ENCODE measurements at regions not wholly inside any gene's neighbourhood (a gene's known extent, or its start where the extent isn't known, plus 50 kb on each side); places are given as distances from the start of the nearest gene placed in this dataset.
"Not testable (repeated sequence)": the region's sequence is repeated elsewhere in the genome, so short reads cannot be mapped to it uniquely, and the experiment has no call there.

GRCh38 chr4:75285837-75286236 is 228.4 kb downstream of the RCHY1 start:
- Histone ChIP-seq H3K4me1 (ENCODE audit: control insufficient read depth, insufficient read depth, low read length) (no peaks in the 10 kb centered on the region), H3K27me3 (replicated peaks; ENCODE audit: control insufficient read depth, insufficient read depth, low read length) (peaks cover 4% of the 10 kb centered on the region), H3K9ac (ENCODE audit: low read length) (no peak overlapping the region), H3K4me3 (ENCODE audit: low read length) (no peak overlapping the region), H3K9me3 (ENCODE audit: control insufficient read depth, low read length) (no peaks in the 10 kb centered on the region), H3K36me3 (ENCODE audit: control insufficient read depth, insufficient read depth, low read length, severe bottlenecking) (no peaks in the 10 kb centered on the region)
- DNase-seq (ENCODE audit: low read depth), result no peak

GRCh38 chr4:75284831-75285230 is 229.4 kb downstream of the RCHY1 start:
- Histone ChIP-seq H3K4me1 (ENCODE audit: control insufficient read depth, insufficient read depth, low read length) (no peaks in the 10 kb centered on the region), H3K4me3 (ENCODE audit: low read length) (no peak overlapping the region), H3K9me3 (ENCODE audit: control insufficient read depth, low read length) (no peaks in the 10 kb centered on the region), H3K36me3 (ENCODE audit: control insufficient read depth, insufficient read depth, low read length, severe bottlenecking) (no peaks in the 10 kb centered on the region), H3K27me3 (replicated peaks; ENCODE audit: control insufficient read depth, insufficient read depth, low read length) (peaks cover 4% of the 10 kb centered on the region), H3K9ac (ENCODE audit: low read length) (no peak overlapping the region)
- no peak for DNase-seq (ENCODE audit: low read depth)

- H3K4me3 ChIP-seq (ENCODE audit: low read length); DNase-seq (ENCODE audit: low read depth); H3K4me1 ChIP-seq (ENCODE audit: control insufficient read depth, insufficient read depth, low read length); H3K9ac ChIP-seq (ENCODE audit: low read length); H3K9me3 ChIP-seq (ENCODE audit: control insufficient read depth, low read length); H3K36me3 ChIP-seq (ENCODE audit: control insufficient read depth, insufficient read depth, low read length, severe bottlenecking); H3K27me3 ChIP-seq (replicated peaks; ENCODE audit: control insufficient read depth, insufficient read depth, low read length): not testable (repeated sequence)
Measured at GRCh38 chr4:75280461-75280860, 233.7 kb downstream of the RCHY1 start.

- no peaks in the 10 kb centered on the region for H3K9me3 ChIP-seq (ENCODE audit: control insufficient read depth, low read length)
- no peak overlapping the region for H3K4me3 ChIP-seq (ENCODE audit: low read length)
- no peak for DNase-seq (ENCODE audit: low read depth)
- H3K4me1 ChIP-seq (ENCODE audit: control insufficient read depth, insufficient read depth, low read length), result no peaks in the 10 kb centered on the region
- no peaks in the 10 kb centered on the region for H3K27me3 ChIP-seq (replicated peaks; ENCODE audit: control insufficient read depth, insufficient read depth, low read length)
- H3K9ac ChIP-seq (ENCODE audit: low read length), result no peak overlapping the region
- H3K36me3 ChIP-seq (ENCODE audit: control insufficient read depth, insufficient read depth, low read length, severe bottlenecking), result no peaks in the 10 kb centered on the region
Measured at GRCh38 chr4:75259306-75259705, 254.9 kb downstream of the RCHY1 start.

GRCh38 chr4:75255261-75255660 is 258.9 kb downstream of the RCHY1 start:
- Histone ChIP-seq H3K9ac (ENCODE audit: low read length) (no peak overlapping the region), H3K4me3 (ENCODE audit: low read length) (no peak overlapping the region), H3K27me3 (replicated peaks; ENCODE audit: control insufficient read depth, insufficient read depth, low read length) (peaks cover 4% of the 10 kb centered on the region), H3K9me3 (ENCODE audit: control insufficient read depth, low read length) (no peaks in the 10 kb centered on the region), H3K36me3 (ENCODE audit: control insufficient read depth, insufficient read depth, low read length, severe bottlenecking) (no peaks in the 10 kb centered on the region), H3K4me1 (ENCODE audit: control insufficient read depth, insufficient read depth, low read length) (no peaks in the 10 kb centered on the region)
- DNase-seq (ENCODE audit: low read depth), result no peak

- Histone ChIP-seq H3K9me3 (ENCODE audit: control insufficient read depth, low read length) (no peaks in the 10 kb centered on the region), H3K27me3 (replicated peaks; ENCODE audit: control insufficient read depth, insufficient read depth, low read length) (peaks cover 5% of the 10 kb centered on the region), H3K4me1 (ENCODE audit: control insufficient read depth, insufficient read depth, low read length) (no peaks in the 10 kb centered on the region), H3K9ac (ENCODE audit: low read length) (no peak overlapping the region), H3K4me3 (ENCODE audit: low read length) (no peak overlapping the region), H3K36me3 (ENCODE audit: control insufficient read depth, insufficient read depth, low read length, severe bottlenecking) (no peaks in the 10 kb centered on the region)
- DNase-seq (ENCODE audit: low read depth), result no peak
Measured at GRCh38 chr4:75254745-75255144, 259.5 kb downstream of the RCHY1 start.

GRCh38 chr4:75253094-75253493 is 261.1 kb downstream of the RCHY1 start:
- H3K4me1 ChIP-seq (ENCODE audit: control insufficient read depth, insufficient read depth, low read length); H3K27me3 ChIP-seq (replicated peaks; ENCODE audit: control insufficient read depth, insufficient read depth, low read length); H3K9me3 ChIP-seq (ENCODE audit: control insufficient read depth, low read length); H3K4me3 ChIP-seq (ENCODE audit: low read length); DNase-seq (ENCODE audit: low read depth); H3K36me3 ChIP-seq (ENCODE audit: control insufficient read depth, insufficient read depth, low read length, severe bottlenecking); H3K9ac ChIP-seq (ENCODE audit: low read length): not testable (repeated sequence)

GRCh38 chr4:75251547-75251946 is 262.7 kb downstream of the RCHY1 start:
- no peak overlapping the region for H3K9ac ChIP-seq (ENCODE audit: low read length)
- no peak overlapping the region for H3K4me3 ChIP-seq (ENCODE audit: low read length)
- DNase-seq (ENCODE audit: low read depth), result no peak
- H3K36me3 ChIP-seq (ENCODE audit: control insufficient read depth, insufficient read depth, low read length, severe bottlenecking), result no peaks in the 10 kb centered on the region
- H3K4me1 ChIP-seq (ENCODE audit: control insufficient read depth, insufficient read depth, low read length), result peaks cover 4% of the 10 kb centered on the region
- no peaks in the 10 kb centered on the region for H3K9me3 ChIP-seq (ENCODE audit: control insufficient read depth, low read length)
- H3K27me3 ChIP-seq (replicated peaks; ENCODE audit: control insufficient read depth, insufficient read depth, low read length), result peaks cover 5% of the 10 kb centered on the region

- H3K9me3 ChIP-seq (ENCODE audit: control insufficient read depth, low read length), result no peaks in the 10 kb centered on the region
- H3K9ac ChIP-seq (ENCODE audit: low read length), result no peak overlapping the region
- H3K4me3 ChIP-seq (ENCODE audit: low read length), result no peak overlapping the region
- peaks cover 5% of the 10 kb centered on the region for H3K27me3 ChIP-seq (replicated peaks; ENCODE audit: control insufficient read depth, insufficient read depth, low read length)
- no peak for DNase-seq (ENCODE audit: low read depth)
- peaks cover 4% of the 10 kb centered on the region for H3K4me1 ChIP-seq (ENCODE audit: control insufficient read depth, insufficient read depth, low read length)
- no peaks in the 10 kb centered on the region for H3K36me3 ChIP-seq (ENCODE audit: control insufficient read depth, insufficient read depth, low read length, severe bottlenecking)
Measured at GRCh38 chr4:75249739-75250138, 264.5 kb downstream of the RCHY1 start.

GRCh38 chr4:75248770-75249407 is 265.3 kb downstream of the RCHY1 start:
- Histone ChIP-seq H3K9me3 (ENCODE audit: control insufficient read depth, low read length) (no peaks in the 10 kb centered on the region), H3K4me3 (ENCODE audit: low read length) (no peak overlapping the region), H3K27me3 (replicated peaks; ENCODE audit: control insufficient read depth, insufficient read depth, low read length) (peaks cover 5% of the 10 kb centered on the region), H3K9ac (ENCODE audit: low read length) (no peak overlapping the region), H3K4me1 (ENCODE audit: control insufficient read depth, insufficient read depth, low read length) (peaks cover 4% of the 10 kb centered on the region), H3K36me3 (ENCODE audit: control insufficient read depth, insufficient read depth, low read length, severe bottlenecking) (no peaks in the 10 kb centered on the region)
- DNase-seq (ENCODE audit: low read depth), result no peak

- Histone ChIP-seq H3K9me3 (ENCODE audit: control insufficient read depth, low read length) (no peaks in the 10 kb centered on the region), H3K9ac (ENCODE audit: low read length) (no peak overlapping the region), H3K4me1 (ENCODE audit: control insufficient read depth, insufficient read depth, low read length) (peaks cover 4% of the 10 kb centered on the region), H3K27me3 (replicated peaks; ENCODE audit: control insufficient read depth, insufficient read depth, low read length) (no peaks in the 10 kb centered on the region), H3K36me3 (ENCODE audit: control insufficient read depth, insufficient read depth, low read length, severe bottlenecking) (no peaks in the 10 kb centered on the region), H3K4me3 (ENCODE audit: low read length) (no peak overlapping the region)
- no peak for DNase-seq (ENCODE audit: low read depth)
Measured at GRCh38 chr4:75244325-75244724, 269.9 kb downstream of the RCHY1 start.

- no peak overlapping the region for H3K9ac ChIP-seq (ENCODE audit: low read length)
- no peak for DNase-seq (ENCODE audit: low read depth)
- no peaks in the 10 kb centered on the region for H3K27me3 ChIP-seq (replicated peaks; ENCODE audit: control insufficient read depth, insufficient read depth, low read length)
- no peaks in the 10 kb centered on the region for H3K9me3 ChIP-seq (ENCODE audit: control insufficient read depth, low read length)
- no peak overlapping the region for H3K4me3 ChIP-seq (ENCODE audit: low read length)
- no peaks in the 10 kb centered on the region for H3K4me1 ChIP-seq (ENCODE audit: control insufficient read depth, insufficient read depth, low read length)
- no peaks in the 10 kb centered on the region for H3K36me3 ChIP-seq (ENCODE audit: control insufficient read depth, insufficient read depth, low read length, severe bottlenecking)
Measured at GRCh38 chr4:75243570-75243969, 270.6 kb downstream of the RCHY1 start.
